ENCODE measurements at regions not wholly inside any gene's neighbourhood (a gene's known extent, or its start where the extent isn't known, plus 50 kb on each side); places are given as distances from the start of the nearest gene placed in this dataset.

DNA sequence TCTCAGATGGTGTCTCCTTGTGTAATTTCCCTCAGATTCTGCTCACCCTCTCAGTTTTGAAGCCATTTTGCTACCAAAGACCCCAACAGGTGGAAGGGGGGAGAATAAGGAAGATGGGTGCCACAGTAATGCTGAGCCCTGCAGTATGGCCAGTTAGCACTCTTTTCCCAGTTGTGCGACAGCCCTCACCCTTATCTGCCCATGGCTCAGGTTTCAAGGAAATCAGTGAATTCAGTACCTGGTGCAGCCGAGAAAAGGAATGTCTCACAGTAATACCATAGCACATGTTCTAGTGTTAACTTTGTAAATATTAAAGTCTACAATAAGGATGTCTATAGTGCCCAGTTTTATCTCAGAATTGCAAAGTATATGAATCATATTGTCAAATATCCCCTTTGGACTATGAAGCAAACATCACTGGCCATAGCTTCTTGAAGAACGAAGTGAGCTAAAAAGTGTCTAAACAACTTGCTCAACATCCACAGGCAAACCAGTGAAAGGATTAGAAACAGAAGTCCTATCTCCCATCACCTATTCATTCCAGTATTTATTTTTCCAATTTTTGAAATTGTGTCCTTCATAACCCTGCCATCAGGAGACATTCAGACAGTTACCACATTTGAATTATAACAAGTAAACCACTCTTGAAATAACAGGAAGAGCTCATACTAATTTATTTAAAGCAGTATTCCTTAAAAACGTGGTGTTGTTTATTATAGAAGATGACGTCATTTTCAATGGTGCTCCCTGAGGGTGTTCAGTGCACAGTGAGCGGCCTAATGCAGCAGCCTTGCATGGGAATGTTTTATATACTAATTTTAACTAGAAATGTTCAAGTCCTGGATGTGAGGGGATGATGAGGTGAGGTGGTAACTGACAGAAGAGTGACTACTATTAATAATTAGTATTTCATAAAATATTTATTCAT lies 366.2 kb downstream of the TFAP2A start:
- TF ChIP-seq GATA2 (IDR thresholded peaks at IDR 0.05; ENCODE audit: low read depth, low read length), result no peak
- no peak for TF ChIP-seq GATA3 (IDR thresholded peaks at IDR 0.05; ENCODE audit: low read depth, low read length)

DNA sequence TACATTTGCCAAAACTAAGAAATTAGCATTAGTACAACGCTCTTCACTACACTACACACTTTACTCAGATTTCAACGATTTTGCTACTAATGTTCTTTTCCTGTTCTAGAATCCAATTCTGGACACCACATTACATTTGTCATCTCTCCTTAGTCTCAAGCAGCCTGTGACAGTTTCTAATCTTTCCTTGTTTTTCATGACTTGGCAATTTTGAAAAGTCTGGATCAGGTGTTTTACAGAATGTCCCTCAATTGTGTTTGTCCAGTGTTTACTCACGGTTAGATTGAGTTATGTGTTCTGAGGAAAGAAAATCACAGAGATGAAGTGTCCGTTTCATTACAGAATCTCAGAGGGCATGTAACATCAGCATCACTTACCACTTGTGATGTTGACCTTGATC lies 372.6 kb downstream of the TFAP2A start:
- TF ChIP-seq GATA2 (IDR thresholded peaks at IDR 0.05; ENCODE audit: low read depth, low read length) (no peak), GATA3 (IDR thresholded peaks at IDR 0.05; ENCODE audit: low read depth, low read length) (no peak)

DNA sequence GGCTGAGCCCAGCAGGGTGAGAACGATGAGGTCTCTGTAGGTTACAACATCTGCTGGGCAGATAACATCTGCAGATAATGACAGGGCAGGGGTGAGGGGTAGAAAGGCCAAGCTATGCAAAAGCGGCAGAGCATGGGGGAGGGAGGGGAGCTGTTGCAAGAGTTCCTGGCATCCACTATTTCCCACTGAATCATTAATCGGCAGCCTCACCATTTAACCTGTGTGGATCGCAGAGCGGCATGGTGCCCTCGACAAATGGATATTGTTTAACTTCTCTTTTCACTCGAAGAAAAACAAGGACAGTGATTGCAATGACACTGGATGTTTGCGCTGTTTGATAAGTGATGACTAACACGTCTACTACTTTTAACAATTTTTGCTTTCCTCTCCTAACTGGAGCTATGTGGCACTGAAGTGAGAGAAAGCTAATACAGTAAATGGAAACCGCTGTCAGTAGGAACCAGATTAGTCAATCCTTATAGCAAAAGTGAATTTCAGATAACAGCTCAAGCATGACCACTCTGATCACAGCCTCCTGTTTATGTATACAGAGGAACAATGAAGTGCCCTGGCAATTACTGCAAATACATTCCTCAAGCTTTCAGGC lies 381.5 kb downstream of the TFAP2A start:
- TF ChIP-seq GATA3 (IDR thresholded peaks at IDR 0.05; ENCODE audit: low read depth, low read length), result no peak
- no peak for TF ChIP-seq GATA2 (IDR thresholded peaks at IDR 0.05; ENCODE audit: low read depth, low read length)

DNA sequence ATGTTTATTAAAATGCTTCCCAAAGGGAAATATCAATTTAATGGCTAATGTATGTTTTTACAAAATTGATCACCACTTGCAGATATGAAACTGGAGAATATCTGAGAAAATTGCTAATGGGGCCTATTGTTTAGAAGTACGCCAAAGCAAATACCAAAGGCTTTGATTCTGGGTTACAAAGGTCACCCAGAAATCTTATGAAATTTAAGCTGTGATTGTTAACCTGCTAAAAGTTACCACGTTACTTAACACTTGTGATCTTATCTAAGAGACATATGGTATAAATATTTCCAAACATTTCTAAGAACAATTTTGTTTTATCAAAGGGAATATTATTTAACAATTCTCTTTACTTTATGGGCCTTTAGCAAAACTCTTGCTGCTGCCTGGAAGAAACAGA lies 383.3 kb downstream of the TFAP2A start:
- TF ChIP-seq GATA3 (IDR thresholded peaks at IDR 0.05; ENCODE audit: low read depth, low read length), result no peak
- TF ChIP-seq GATA2 (IDR thresholded peaks at IDR 0.05; ENCODE audit: low read depth, low read length), result no peak

DNA sequence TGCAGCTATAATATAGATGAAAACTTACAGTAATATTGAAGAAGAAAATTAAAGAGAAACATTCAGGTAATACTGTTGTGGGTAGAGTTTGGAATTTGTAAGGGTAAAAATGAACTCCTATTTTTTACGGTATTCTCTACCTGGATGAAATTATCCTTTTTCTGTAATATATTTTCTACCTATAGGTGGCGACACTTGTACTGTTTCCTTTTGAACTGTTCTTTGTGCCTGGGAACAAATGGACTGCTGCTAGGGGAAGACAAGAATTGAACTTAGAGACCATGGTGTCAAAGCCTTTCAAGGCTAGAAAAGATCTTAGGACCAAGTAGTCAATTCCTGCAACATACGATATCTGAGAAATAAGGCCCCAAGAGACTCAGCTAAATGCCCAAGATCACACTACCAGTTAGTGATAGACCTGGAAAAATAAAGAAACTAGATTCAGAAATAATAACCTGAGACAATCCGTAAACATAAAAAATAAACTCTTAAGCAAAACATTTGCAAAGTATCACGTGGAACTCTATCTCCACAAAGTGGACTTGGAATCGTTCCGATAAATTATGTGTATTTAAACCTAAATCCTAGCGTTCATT lies 383.8 kb downstream of the TFAP2A start:
- TF ChIP-seq GATA2 (IDR thresholded peaks at IDR 0.05; ENCODE audit: low read depth, low read length), result no peak
- TF ChIP-seq GATA3 (IDR thresholded peaks at IDR 0.05; ENCODE audit: low read depth, low read length), result no peak

DNA sequence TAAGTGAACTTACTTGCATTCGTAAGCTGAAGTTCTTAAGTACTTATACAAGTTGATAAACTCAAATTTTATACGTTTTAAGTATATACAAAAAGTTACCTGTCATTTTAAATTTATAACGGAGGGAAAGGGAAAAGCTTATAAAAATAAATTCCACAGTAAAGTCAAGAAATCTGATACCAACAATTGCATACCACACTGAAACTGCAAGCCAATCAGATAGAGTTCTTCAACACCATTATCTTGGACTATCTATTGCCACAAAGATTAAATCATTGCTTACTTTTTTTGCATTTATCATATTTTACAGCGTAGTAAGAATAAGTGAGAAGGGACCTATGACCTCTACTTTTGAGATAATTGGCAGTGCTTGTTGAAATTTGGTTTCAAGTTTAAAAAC lies 386.7 kb downstream of the TFAP2A start:
- TF ChIP-seq GATA3 (IDR thresholded peaks at IDR 0.05; ENCODE audit: low read depth, low read length), result no peak
- no peak for TF ChIP-seq GATA2 (IDR thresholded peaks at IDR 0.05; ENCODE audit: low read depth, low read length)

DNA sequence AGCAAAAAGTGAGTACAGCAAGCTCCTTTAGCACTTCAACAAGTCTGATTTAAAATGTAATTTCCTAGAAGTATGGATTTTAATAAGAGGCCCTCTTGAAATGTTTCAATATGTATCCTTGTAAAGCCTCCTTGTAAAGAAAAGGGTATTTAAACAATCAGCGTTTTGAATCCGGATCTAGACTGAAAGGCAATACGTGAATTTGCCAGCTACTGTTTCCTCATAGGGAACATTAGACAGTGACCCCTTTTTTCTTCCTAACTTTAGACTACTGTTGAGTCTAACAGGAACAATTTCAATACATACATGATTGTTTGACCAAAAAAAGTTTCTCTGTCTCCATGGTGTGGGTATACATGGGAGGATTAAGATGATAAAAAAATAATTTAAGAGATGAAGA lies 395.0 kb downstream of the TFAP2A start:
- TF ChIP-seq GATA2 (IDR thresholded peaks at IDR 0.05; ENCODE audit: low read depth, low read length), result no peak
- TF ChIP-seq GATA3 (IDR thresholded peaks at IDR 0.05; ENCODE audit: low read depth, low read length), result no peak

DNA sequence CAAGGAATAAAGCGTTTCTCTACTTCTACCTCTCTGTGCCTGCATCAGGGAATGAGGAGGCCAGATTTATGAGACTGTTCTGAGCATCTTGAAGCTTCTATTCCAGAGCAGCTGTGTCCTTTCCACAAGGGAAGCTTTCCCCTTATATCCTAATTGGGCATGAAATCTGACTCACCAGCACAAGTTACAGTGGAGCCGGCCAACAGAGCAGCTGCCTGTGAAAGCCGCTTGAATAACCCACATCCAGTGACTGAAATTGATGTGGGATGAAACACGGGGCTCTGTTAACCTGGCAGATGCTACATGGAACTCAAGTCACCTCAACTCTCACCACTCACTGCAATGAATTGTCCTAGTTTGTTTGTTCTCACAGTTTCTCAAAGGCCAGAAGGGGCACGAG lies 400.3 kb downstream of the TFAP2A start:
- no peak for TF ChIP-seq GATA3 (IDR thresholded peaks at IDR 0.05; ENCODE audit: low read depth, low read length)

DNA sequence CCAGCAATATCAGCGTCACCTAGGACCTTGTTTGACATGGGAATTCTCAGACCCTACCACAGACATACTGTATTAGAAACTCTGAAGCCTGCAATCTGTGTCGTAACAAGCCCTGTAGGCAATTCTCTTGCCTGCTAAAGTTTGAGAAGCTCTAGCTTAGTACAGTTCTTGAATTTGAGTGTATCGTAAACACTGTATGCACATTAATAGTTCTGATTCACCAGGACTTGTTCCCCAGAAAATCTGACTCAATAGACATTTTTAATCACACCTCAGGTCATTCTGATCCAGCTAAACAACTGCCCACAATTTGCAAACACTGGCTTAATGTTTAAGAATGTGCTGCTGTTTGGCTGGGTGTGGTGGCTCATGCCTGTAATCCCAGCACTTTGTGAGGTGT lies 414.3 kb downstream of the TFAP2A start:
- no peak for TF ChIP-seq GATA3 (IDR thresholded peaks at IDR 0.05; ENCODE audit: low read depth, low read length)

DNA sequence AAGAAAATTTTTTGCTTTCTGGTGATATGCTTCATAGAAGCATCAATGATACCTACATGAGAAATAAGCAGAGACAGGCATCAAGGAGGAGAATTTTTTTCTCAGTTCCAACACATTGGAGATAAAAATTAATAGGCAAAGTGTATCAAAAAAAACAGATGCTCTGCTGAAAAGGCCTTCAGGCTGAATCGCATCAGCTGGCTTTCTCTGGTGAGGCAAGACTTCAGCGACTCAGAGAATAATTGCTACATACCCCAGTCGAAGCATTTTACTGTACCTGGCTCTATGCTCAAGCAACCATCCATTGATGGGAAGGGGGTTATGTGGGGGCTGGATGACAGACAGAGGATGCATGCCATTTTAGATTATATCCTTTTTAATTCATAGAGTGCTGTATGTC lies 415.1 kb downstream of the TFAP2A start:
- TF ChIP-seq GATA2 (IDR thresholded peaks at IDR 0.05; ENCODE audit: low read depth, low read length) (no peak), GATA3 (IDR thresholded peaks at IDR 0.05; ENCODE audit: low read depth, low read length) (no peak)

DNA sequence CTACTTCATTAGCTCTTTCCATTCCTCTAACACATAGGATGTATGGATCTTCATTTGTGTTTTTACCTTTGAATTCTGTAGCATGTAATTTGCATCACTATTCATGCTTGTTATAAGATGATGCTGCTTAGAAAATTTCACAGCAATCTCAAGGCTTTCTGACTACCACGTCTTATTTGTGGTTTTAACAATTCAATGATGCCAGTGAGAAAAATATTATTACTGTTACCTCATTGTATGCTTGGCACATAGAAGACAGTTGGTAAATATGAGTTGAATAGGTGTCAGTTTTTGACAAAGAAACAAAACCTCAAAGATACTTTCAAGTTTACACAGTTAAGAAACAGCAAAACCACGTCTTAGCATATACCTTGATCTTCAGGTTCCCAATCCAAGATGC lies 428.6 kb downstream of the TFAP2A start:
- TF ChIP-seq GATA3 (IDR thresholded peaks at IDR 0.05; ENCODE audit: low read depth, low read length) (no peak), GATA2 (IDR thresholded peaks at IDR 0.05; ENCODE audit: low read depth, low read length) (no peak)

DNA sequence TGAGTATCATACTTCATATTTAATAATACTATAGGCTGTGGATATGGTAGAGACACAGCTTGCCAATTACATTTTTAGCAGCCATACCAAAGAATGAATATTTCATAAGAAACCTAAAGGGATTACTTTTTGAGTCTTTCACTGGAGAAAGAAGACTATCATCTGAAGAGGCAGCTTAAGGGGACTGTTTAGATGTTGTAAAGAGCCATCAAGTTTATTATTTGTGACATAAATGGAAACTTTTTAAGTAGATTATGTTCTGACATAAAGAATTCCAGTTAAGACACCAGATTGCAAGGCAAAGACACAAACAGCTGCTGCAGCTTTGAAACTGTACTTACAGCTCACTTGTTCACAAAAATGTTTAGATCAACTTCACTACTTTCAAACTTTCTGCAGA lies 429.4 kb downstream of the TFAP2A start:
- no peak for TF ChIP-seq GATA3 (IDR thresholded peaks at IDR 0.05; ENCODE audit: low read depth, low read length)
- no peak for TF ChIP-seq GATA2 (IDR thresholded peaks at IDR 0.05; ENCODE audit: low read depth, low read length)

DNA sequence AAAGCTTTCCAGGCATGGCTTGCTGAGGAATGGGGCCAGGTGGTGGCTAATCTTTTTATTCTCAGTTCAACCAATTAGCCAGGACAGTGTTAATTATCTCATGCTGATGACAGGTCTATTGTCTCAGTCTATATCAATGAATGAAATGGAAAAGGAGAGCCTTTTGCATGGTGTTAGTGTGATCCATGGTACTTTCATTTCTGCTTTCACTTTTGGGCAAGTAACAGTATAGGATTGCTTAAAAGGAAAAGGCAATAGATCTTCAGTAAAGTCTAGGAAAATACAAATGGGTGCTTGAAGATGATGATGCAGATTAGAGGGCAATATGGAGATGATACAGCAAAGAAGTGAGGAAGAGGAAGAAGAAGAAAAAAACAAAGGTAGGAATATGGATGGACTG lies 430.3 kb downstream of the TFAP2A start:
- TF ChIP-seq GATA3 (IDR thresholded peaks at IDR 0.05; ENCODE audit: low read depth, low read length), result no peak
- no peak for TF ChIP-seq GATA2 (IDR thresholded peaks at IDR 0.05; ENCODE audit: low read depth, low read length)

DNA sequence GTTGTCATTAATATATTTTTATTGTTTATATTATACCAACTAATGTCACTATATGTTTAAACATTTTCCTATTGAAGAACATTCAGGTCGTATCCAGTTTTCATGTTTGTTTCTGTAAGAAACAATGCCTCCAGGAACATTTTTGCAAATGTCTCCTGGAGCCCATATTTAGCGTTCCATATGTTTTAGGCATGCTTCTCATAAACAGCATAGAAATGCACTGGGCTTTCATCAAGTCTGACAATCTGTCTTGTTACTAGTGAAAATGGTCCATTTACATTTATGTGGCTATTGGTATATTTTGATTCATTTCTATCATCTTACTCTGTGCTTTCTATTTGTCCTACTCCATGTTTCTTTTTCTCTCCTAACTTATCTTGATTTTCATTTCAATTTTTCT lies 431.7 kb downstream of the TFAP2A start:
- TF ChIP-seq GATA3 (IDR thresholded peaks at IDR 0.05; ENCODE audit: low read depth, low read length) (no peak), GATA2 (IDR thresholded peaks at IDR 0.05; ENCODE audit: low read depth, low read length) (no peak)

DNA sequence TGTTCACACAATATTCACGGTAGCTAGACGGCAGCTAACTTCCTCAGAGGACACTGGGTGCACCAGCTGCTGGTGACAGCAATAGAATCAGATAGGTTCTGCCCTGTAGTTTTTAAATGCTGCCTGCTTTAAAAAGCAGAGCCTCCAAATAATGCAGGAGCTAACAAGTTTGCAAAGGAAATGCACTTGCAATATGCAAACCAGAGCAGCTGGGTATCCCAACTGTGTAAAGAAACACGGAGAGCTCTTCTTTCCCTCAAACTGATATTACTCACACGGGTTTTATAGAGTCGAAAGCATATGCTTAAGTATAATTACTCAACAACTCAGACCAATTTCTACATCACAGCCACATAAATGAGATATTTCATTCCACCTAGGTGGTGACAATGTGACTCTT lies 432.7 kb downstream of the TFAP2A start:
- TF ChIP-seq GATA2 (IDR thresholded peaks at IDR 0.05; ENCODE audit: low read depth, low read length) (no peak), GATA3 (IDR thresholded peaks at IDR 0.05; ENCODE audit: low read depth, low read length) (no peak)

All from SH-SY5Y (cell line).